H9 (cell line): ENCODE measurements at regions not wholly inside any gene's neighbourhood (a gene's known extent, or its start where the extent isn't known, plus 50 kb on each side); places are given as distances from the start of the nearest gene placed in this dataset.

Source experiments
- DNase-seq: peaks from one replicate; pipeline ENCODE4 v3.0.0-alpha.2; 2017
- H2AFZ ChIP-seq: one replicate; pipeline ENCODE4 v1.6.1; 2013; ENCODE audit warnings: mild to moderate bottlenecking, low read length, control low read depth, moderate library complexity
- H2AK5ac ChIP-seq: 2 replicates; pipeline ENCODE4 v1.6.1; 2013; ENCODE audit warnings: low read length, control low read depth, mixed read lengths; ENCODE audit not compliant: insufficient read length
- H2BK120ac ChIP-seq: one replicate; pipeline ENCODE4 v1.6.1; 2013; ENCODE audit warnings: low read depth, mild to moderate bottlenecking, low read length, control low read depth, inconsistent platforms; ENCODE audit not compliant: poor library complexity, severe bottlenecking
- H2BK12ac ChIP-seq: 2 replicates; pipeline ENCODE4 v1.6.1; 2013; ENCODE audit warnings: low read length, control low read depth, mixed read lengths, low read depth; ENCODE audit not compliant: insufficient read length
- H2BK15ac ChIP-seq: 2 replicates; pipeline ENCODE4 v1.6.1; 2013; ENCODE audit warnings: low read depth, low read length, control low read depth
- H2BK20ac ChIP-seq: one replicate; pipeline ENCODE4 v1.6.1; 2013; ENCODE audit warnings: low read depth, mild to moderate bottlenecking, low read length, control low read depth, inconsistent platforms; ENCODE audit not compliant: poor library complexity, severe bottlenecking
- H2BK5ac ChIP-seq: 2 replicates; pipeline ENCODE4 v1.6.1; 2013; ENCODE audit warnings: low read length, control low read depth, mixed read lengths; ENCODE audit not compliant: insufficient read length
- H3K14ac ChIP-seq: 2 replicates; pipeline ENCODE4 v1.6.1; 2013; ENCODE audit warnings: low read length, control low read depth; ENCODE audit not compliant: insufficient read depth
- H3K18ac ChIP-seq: 2 replicates; pipeline ENCODE4 v1.6.1; 2013; ENCODE audit warnings: low read depth, mild to moderate bottlenecking, mixed read lengths, low read length, control low read depth; ENCODE audit not compliant: insufficient read length
- H3K23ac ChIP-seq: 2 replicates; pipeline ENCODE4 v1.6.1; 2013; ENCODE audit warnings: low read length, control low read depth, mixed read lengths, low read depth; ENCODE audit not compliant: insufficient read length
- H3K23me2 ChIP-seq: 2 replicates; pipeline ENCODE4 v1.6.1; 2013; ENCODE audit warnings: low read depth, mild to moderate bottlenecking, mixed read lengths, low read length, control low read depth; ENCODE audit not compliant: insufficient read length, poor library complexity, severe bottlenecking
- H3K27ac ChIP-seq: 2 replicates; pipeline ENCODE4 v1.5.1; 2013; ENCODE audit warnings: low read length, control low read depth, mixed read lengths, low read depth; ENCODE audit not compliant: insufficient read length
- H3K27me3 ChIP-seq: 2 replicates; pipeline ENCODE4 v1.6.1; 2013; ENCODE audit warnings: low read length, control low read depth, inconsistent platforms; ENCODE audit not compliant: insufficient read depth
- H3K4ac ChIP-seq: 2 replicates; pipeline ENCODE4 v1.6.1; 2013; ENCODE audit warnings: low read depth, mild to moderate bottlenecking, control low read depth, inconsistent platforms, low read length, moderate library complexity
- H3K4me1 ChIP-seq: 2 replicates; pipeline ENCODE4 v1.6.1; 2013; ENCODE audit warnings: low read length, control low read depth, inconsistent platforms; ENCODE audit not compliant: insufficient read depth
- H3K4me2 ChIP-seq: 2 replicates; pipeline ENCODE4 v1.6.1; 2013; ENCODE audit warnings: low read length, control low read depth, mixed read lengths; ENCODE audit not compliant: insufficient read length, insufficient read depth
- H3K56ac ChIP-seq: 2 replicates; pipeline ENCODE4 v1.6.1; 2013; ENCODE audit warnings: low read depth, mild to moderate bottlenecking, mixed read lengths, low read length, control low read depth; ENCODE audit not compliant: insufficient read length
- H3K79me1 ChIP-seq: 2 replicates; pipeline ENCODE4 v1.6.1; 2013; ENCODE audit warnings: low read depth, mild to moderate bottlenecking, moderate library complexity, low read length, control low read depth, inconsistent platforms; ENCODE audit not compliant: insufficient read depth, poor library complexity, severe bottlenecking
- H3K79me2 ChIP-seq: 2 replicates; pipeline ENCODE4 v1.6.1; 2013; ENCODE audit warnings: low read length, control low read depth, inconsistent platforms; ENCODE audit not compliant: insufficient read depth
- H3K9ac ChIP-seq: 2 replicates; pipeline ENCODE4 v1.6.1; 2013; ENCODE audit warnings: low read length, control low read depth, mixed read lengths; ENCODE audit not compliant: insufficient read length; ENCODE audit errors: extremely low read depth
- H3K9me3 ChIP-seq: one replicate; pipeline ENCODE4 v1.6.1; 2013; ENCODE audit warnings: low read depth, low read length, inconsistent platforms; ENCODE audit not compliant: control insufficient read depth
- H3T11ph ChIP-seq: one replicate; pipeline ENCODE4 v1.6.1; 2013; ENCODE audit warnings: mild to moderate bottlenecking, low read length, control low read depth, inconsistent platforms
- H4K20me1 ChIP-seq: one replicate; pipeline ENCODE4 v1.6.1; 2013; ENCODE audit not compliant: control insufficient read depth, insufficient read length, insufficient read depth
- H4K5ac ChIP-seq: 2 replicates; pipeline ENCODE4 v1.6.1; 2013; ENCODE audit warnings: low read depth, mild to moderate bottlenecking, mixed read lengths, low read length, control low read depth; ENCODE audit not compliant: insufficient read length
- H4K8ac ChIP-seq: replicated peaks from 2 replicates; pipeline ENCODE4 v1.6.1; 2013; ENCODE audit warnings: low read length, control low read depth, mixed read lengths, low read depth; ENCODE audit not compliant: insufficient read length
- H4K91ac ChIP-seq: 2 replicates; pipeline ENCODE4 v1.6.1; 2013; ENCODE audit warnings: low read depth, mild to moderate bottlenecking, moderate library complexity, mixed read lengths, low read length, control low read depth; ENCODE audit not compliant: insufficient read length
- H3K27ac Mint-ChIP-seq, 3 experiments: 2 replicates in 2 of 3; 3 replicates in 1 of 3; pipeline ENCODE4 v1.8.0; 2020 to 2021; ENCODE audit warnings: mixed read lengths in 3 of 3, mild to moderate bottlenecking in 1 of 3, moderate library complexity in 1 of 3
- H3K27me3 Mint-ChIP-seq: 2 replicates; pipeline ENCODE4 v1.8.0; 2021; ENCODE audit warnings: low read depth, mild to moderate bottlenecking, moderate library complexity, mixed read lengths
- H3K36me3 Mint-ChIP-seq, 3 experiments: 2 replicates in 2 of 3; 3 replicates in 1 of 3; pipeline ENCODE4 v1.8.0; 2020 to 2021; ENCODE audit warnings: low read depth in 3 of 3, mixed read lengths in 3 of 3; ENCODE audit not compliant: insufficient read depth in 1 of 3
- H3K4me1 Mint-ChIP-seq, 2 experiments: 2 replicates each; pipeline ENCODE4 v1.8.0; 2020; ENCODE audit warnings: mixed read lengths in 2 of 2
- H3K4me3 Mint-ChIP-seq, 2 experiments: 2 replicates in 1 of 2; 3 replicates in 1 of 2; pipeline ENCODE4 v1.8.0; 2020 to 2021; ENCODE audit warnings: mild to moderate bottlenecking in 2 of 2, mixed read lengths in 2 of 2, moderate library complexity in 1 of 2
- H3K9me3 Mint-ChIP-seq, 2 experiments: 2 replicates in 1 of 2; 3 replicates in 1 of 2; pipeline ENCODE4 v1.8.0; 2020; ENCODE audit warnings: mild to moderate bottlenecking in 2 of 2, mixed read lengths in 2 of 2, moderate library complexity in 1 of 2
- CTCF ChIP-seq: fragments of 200-600 bp; sonication (generic); conservative IDR thresholded peaks from 3 replicates; pipeline ENCODE4 v1.8.0; 2021; ENCODE audit warnings: antibody characterized with exemption, mild to moderate bottlenecking
- WGBS: extraction: QIAGEN DNeasy Blood & Tissue Kit; methylation state at CpG from one replicate; pipeline ENCODE4 v1.1.7; 2013; ENCODE audit warnings: missing lambda C conversion rate, low lambda C conversion rate, mixed read lengths; ENCODE audit not compliant: insufficient read length; ENCODE audit errors: extremely low coverage; 5-methylcytosine and 5-hydroxymethylcytosine counted together

GRCh38 chrX:9269134-9269533 is 195.7 kb upstream of the TBL1X start:
- no peak overlapping the region for H3K23ac ChIP-seq
- H4K5ac ChIP-seq = no peak overlapping the region
- no peak for DNase-seq
- H3K4me3 Mint-ChIP-seq = no peak overlapping the region
- no peak overlapping the region for H2BK12ac ChIP-seq
- H3K27ac Mint-ChIP-seq = no peak overlapping the region; a peak in 1 of 7 replicates
- no peak overlapping the region for H2BK15ac ChIP-seq
- no peak overlapping the region for H3K56ac ChIP-seq
- H3T11ph ChIP-seq = no peak overlapping the region
- no peak overlapping the region for H4K91ac ChIP-seq
- H4K20me1 ChIP-seq = no peaks in the 10 kb centered on the region
- no peaks in the 10 kb centered on the region for H3K9me3 ChIP-seq
- H3K79me1 ChIP-seq = no peaks in the 10 kb centered on the region
- no peak overlapping the region for H3K9ac ChIP-seq
- H3K36me3 Mint-ChIP-seq = peaks cover 0 to 6% (median 0%) of the 10 kb centered on the region in 3 experiments; a peak in 3 of 7 replicates
- no peak overlapping the region for H2BK120ac ChIP-seq
- no peak overlapping the region for H2AFZ ChIP-seq
- no peaks in the 10 kb centered on the region for H3K27me3 ChIP-seq
- H2AK5ac ChIP-seq = no peak overlapping the region
- H3K14ac ChIP-seq = no peak overlapping the region
- no peak overlapping the region for H3K4me2 ChIP-seq
- H3K9me3 Mint-ChIP-seq = peaks cover 3 to 43% of the 10 kb centered on the region in 2 experiments; a peak in 4 of 5 replicates
- H3K4me1 Mint-ChIP-seq = peaks cover 3 to 7% of the 10 kb centered on the region in 2 experiments; a peak in 3 of 4 replicates
- peaks cover 2% of the 10 kb centered on the region; the same call in 1 of the 2 replicates for H3K4me1 ChIP-seq
- no peak overlapping the region for H2BK5ac ChIP-seq
- no peak overlapping the region for H4K8ac ChIP-seq
- no peak overlapping the region for H3K18ac ChIP-seq
- no peak for TF ChIP-seq CTCF
- H2BK20ac ChIP-seq = no peak overlapping the region
- WGBS = no CpG with 5 or more reads among the region's 4 CpGs
- H3K27me3 Mint-ChIP-seq = no peaks in the 10 kb centered on the region; the same call in 1 of the 2 replicates
- H3K27ac ChIP-seq = no peak overlapping the region
- no peaks in the 10 kb centered on the region for H3K79me2 ChIP-seq
- H3K4ac ChIP-seq = no peak overlapping the region
- no peaks in the 10 kb centered on the region for H3K23me2 ChIP-seq
